ENCODE measurements at regions not wholly inside any gene's neighbourhood (a gene's known extent, or its start where the extent isn't known, plus 50 kb on each side); places are given as distances from the start of the nearest gene placed in this dataset.
"Not testable (repeated sequence)": the region's sequence is repeated elsewhere in the genome, so short reads cannot be mapped to it uniquely, and the experiment has no call there.

DNA sequence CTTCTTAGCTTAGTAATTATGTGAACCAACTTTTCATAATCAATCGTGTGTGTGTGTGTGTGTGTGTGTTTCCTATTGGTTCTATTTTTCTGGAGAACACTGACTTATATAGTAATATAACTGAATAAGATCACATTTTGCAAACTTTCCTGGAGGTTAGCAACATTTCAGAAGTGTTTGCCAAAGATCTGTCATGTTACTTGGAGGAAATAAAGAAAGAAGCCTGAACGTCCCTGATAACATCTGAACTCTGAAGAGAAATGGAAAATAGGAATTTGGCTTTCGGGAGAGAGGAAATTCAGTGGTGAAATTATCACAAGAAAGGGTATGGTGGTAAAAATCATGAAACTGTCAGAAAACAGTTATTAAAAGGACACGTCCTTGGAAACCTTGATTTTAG is 984.4 kb upstream of the AUTS2 start:
- DNase-seq (ENCODE audit: low read depth in 4 of 4, low spot score in 2 of 4), result no peak

DNA sequence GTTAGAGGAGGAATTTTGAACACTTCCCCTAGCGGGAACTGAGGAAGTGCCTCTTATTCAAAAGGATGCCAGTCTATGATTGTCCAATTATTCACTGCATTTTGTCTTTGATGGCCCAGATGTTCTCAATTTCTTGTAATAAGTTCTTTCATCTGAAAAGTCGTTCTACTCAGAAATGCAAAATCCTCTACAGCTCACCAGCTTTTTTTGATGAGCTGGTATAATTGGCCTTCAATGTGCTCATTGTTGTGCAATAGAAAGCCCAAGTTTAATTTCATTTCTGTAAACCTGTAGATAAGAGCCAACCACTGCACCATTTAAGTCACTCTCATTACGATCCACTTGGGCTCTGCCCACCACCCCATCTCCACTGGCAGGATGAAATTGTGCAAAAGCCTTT is 978.7 kb upstream of the AUTS2 start:
- DNase-seq (ENCODE audit: low read depth in 4 of 4, low spot score in 2 of 4), result no peak

DNA sequence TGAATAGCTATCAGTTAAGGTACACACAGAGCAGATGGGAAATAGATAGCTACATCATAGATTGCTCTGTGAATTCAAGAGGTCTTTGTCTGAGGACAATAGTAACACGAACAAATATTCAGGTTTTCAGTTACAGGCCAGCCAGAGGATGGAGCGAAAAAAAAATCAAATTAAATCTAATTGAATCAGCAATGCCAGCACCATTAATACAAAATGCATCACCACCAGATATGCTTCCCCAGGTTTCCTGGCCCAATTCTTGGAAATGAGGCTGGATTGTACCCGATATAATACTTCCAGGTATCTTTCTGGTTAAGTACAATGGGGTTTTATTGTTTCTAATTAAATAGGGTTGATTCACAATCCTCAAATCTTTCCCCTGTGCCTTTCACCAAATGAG is 975.8 kb upstream of the AUTS2 start:
- DNase-seq (ENCODE audit: low read depth in 4 of 4, low spot score in 2 of 4), result no peak

DNA sequence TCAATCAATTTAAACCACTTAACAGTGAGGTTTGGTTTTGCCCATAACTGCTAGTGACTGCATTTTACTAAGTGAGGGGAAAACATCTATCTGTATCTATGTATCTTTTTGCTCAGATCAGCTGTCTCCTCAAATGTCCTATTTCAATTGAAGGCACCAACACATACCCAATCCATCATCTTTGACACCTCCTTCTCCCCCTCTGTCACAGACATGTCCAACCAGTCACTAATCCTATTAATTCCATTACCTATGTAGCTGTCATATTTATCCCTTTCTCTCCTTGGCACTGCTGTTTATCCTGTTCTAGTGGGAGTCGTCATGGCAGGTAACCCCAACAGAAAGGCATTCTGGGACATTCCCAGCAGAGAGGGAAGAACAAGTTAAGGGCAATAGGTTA is 975.2 kb upstream of the AUTS2 start:
- no peak for DNase-seq (ENCODE audit: low read depth in 4 of 4, low spot score in 2 of 4)

DNA sequence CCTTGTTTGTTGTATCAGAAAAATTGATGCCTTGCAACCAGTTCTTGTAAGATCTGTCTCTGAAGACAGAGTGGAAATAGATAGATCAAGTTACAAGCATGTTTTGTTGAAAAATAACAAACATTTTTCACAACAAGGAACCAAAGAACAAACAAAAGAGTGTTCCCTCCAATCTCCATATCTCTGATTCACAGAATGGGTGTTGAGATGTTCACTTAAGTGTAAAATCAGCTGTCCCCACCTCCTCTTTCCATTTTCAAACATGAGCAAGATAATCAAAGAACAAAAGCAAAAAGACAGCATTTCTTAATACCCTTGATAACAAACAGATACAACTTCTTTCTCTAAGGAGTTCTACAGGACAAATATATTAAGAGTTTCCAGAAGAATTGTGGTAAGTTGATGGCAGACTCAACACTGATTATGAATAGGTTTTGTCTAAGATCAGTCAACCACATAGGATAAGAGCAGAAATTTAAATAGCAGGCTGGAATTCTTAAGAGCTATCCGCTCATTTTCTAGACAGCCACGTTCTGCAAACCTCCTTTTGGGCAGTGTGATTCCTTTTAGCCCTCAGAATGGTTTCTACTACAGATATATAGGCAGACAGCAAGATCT is 970.9 kb upstream of the AUTS2 start:
- DNase-seq (ENCODE audit: low read depth in 4 of 4, low spot score in 2 of 4), result no peak

DNA sequence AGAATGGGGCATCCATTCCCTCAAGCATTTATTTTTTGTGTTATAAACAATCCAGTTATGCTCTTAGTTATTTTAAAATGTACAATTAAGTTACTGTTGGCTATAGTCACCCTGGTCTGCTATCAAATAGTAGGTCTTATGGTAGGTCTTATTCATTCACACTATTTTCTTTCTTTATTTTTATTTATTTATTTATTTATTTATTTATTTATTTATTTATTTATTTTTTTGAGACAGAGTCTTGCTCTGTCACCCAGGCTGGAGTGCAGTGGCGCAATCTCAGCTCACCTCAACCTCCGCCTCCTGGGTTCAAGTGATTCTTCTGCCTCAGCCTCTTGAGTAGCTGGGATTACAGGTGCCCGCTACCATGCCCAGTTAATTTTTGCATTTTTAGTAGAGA is 967.4 kb upstream of the AUTS2 start:
- not testable (repeated sequence) for DNase-seq (ENCODE audit: low read depth in 4 of 4, low spot score in 2 of 4)

DNA sequence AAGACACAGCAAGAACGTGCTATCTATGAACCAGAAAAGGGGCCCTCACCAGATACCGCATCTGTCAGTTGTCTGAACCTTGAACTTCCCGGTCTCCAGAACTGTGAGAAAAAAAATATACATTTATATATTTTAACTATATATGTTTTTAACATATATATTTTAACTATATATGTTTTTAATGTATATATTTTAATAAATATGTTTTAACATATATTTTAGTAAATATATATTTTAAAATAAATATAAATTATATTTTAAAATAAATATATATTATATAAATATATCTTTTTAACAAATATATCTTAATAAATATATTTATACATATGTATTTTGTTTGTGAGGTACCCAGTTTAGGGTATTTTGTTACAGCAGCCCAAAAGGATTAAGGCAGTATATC is 958.2 kb upstream of the AUTS2 start:
- DNase-seq (ENCODE audit: low read depth in 4 of 4, low spot score in 2 of 4), result no peak

DNA sequence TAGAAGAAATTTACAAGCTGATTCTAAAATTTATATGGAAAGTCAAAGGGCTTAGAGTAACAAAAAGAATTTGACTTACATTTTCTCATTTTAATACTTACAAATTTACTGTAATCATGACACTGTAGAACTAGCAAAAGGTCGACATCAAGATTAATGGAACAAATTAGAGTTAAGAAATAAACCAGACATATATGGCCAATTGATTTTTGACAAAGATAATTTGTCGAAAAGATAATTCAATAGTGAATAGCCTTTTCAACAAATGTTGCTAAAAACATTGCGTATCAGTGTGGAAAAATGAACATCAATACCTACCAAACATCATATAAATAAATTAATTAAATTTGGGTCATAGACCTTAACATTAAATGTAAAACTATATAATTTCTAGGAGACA is 955.5 kb upstream of the AUTS2 start:
- DNase-seq (ENCODE audit: low read depth in 4 of 4, low spot score in 2 of 4), result no peak

DNA sequence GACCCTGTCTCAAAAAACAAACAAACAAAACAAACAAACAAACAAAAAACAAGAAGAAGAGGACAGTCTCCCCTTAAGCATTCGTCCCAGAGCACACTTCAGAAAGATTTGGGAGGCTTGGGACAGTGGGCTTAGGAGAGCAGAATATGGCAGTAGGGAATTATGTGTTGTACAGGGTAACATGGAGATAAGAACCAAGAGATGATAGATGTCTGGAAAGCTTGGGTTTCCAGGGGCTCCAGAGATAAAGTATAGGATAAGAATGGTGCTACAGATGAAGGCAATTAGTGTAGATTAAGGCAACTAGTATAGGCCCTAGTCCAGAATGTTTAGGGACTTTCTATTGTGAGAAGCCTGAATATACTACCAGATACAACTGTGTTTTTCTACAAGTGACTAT is 934.9 kb upstream of the AUTS2 start:
- DNase-seq (ENCODE audit: low read depth in 4 of 4, low spot score in 2 of 4), result no peak

DNA sequence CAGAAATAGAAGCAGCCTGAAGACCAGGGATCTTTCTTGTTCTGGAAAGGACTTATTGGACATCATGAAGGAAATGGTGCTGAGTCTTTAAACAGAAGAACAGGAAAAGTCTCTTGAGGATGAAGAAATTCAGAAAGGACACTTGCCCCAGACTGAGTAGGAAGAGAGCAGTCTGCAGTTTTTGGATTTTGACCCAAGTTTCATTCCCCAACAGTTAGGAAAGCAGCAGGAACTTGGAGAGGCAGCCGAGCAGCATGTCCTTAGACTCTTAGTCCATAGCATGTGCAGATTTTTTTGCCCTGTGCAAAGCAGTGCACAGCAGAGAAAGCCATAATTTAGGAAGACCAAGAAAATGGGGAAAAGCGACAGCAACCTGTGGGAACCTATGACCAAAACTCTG is 927.2 kb upstream of the AUTS2 start:
- DNase-seq (ENCODE audit: low read depth in 4 of 4, low spot score in 2 of 4), result no peak

DNA sequence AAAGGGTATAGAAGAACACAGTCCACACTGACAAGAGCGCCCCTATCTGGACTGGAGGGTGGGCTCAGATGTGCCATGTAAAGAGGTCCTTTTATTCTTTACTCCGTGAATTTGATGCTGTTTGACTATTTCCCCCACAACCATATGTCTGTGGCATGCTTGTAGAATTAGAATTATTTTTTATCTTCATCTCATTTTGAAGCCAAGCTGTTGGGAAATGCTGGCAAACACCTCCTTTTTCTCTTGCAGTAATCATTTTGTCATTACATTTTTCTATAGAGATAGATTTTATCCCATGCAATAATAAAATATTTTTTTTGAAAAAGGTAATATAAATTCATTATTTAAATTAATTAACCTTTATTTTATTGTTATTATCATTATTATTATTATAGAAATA is 926.6 kb upstream of the AUTS2 start:
- no peak for DNase-seq (ENCODE audit: low read depth in 4 of 4, low spot score in 2 of 4)

DNA sequence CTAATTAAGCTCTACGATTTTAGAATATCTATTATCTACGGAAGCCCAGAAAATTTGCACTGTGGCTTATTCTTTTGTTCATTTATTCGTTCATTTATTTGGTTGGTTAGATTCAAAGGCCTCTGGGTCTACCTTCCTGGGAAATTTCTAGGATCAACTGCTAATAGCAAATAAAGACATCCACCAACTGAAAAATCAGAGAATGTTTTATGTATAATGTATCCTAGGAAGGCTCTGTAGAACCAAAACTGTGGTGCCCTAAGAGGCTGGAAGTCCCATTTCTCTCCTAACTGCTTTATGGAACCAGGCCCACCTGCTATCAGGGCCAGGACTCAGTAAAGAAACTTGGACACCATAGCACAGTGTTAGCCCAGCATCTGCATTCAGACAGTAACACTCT is 923.4 kb upstream of the AUTS2 start:
- no peak for DNase-seq (ENCODE audit: low read depth in 4 of 4, low spot score in 2 of 4)

DNA sequence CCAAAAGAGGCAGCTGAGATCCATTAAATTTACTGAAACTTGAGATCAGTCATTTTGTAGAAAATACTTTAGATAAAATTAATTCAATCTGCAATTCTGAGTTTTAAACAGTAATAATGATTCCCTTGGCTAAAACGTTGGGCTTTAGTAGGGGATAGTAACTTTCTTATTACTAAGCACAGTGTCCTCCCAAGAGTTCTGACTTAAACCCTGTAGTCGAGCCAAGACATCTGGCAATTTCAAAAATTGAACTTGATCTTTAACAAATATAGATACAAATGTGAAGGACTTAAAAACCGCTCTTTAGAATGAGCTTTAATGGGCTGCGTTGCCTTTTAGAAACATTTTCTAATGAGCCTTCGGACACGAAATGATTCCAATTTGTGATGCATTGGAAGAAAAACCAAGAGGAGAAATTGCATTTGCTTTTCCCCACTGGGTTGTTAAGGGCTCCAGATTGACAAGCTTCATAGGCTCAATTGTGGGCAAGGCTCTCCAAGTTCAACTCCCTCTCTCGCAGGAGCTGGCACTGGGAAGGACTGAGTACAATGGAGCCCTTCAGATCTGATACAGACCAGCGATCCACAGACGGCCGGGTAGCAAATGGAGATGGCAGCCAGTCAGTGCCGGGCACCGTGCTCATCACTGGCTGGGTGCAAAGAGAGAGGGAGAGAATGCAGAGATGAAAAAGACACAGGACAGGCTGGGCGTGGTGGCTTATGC is 921.3 kb upstream of the AUTS2 start:
- DNase-seq (ENCODE audit: low read depth in 4 of 4, low spot score in 2 of 4), result no peak

DNA sequence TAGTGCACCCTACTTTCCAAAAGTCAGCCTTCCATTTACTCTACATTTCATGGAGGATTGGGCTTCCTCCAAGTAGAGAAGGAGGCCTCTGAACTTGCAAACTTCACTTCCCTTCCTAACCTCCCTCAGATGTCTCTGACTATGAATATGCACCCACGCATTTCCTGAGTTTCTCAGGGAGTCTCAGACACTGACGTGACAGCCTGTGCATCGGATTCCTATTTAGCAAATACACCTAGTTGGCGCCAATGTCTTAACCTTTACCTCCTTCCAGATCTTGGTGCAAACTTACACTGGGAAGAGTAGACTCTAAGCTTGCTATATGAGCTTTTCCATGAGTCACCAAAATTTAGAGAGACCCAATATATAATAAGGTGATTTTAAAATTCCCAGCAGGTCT is 920.1 kb upstream of the AUTS2 start:
- DNase-seq (ENCODE audit: low read depth in 4 of 4, low spot score in 2 of 4), result no peak

DNA sequence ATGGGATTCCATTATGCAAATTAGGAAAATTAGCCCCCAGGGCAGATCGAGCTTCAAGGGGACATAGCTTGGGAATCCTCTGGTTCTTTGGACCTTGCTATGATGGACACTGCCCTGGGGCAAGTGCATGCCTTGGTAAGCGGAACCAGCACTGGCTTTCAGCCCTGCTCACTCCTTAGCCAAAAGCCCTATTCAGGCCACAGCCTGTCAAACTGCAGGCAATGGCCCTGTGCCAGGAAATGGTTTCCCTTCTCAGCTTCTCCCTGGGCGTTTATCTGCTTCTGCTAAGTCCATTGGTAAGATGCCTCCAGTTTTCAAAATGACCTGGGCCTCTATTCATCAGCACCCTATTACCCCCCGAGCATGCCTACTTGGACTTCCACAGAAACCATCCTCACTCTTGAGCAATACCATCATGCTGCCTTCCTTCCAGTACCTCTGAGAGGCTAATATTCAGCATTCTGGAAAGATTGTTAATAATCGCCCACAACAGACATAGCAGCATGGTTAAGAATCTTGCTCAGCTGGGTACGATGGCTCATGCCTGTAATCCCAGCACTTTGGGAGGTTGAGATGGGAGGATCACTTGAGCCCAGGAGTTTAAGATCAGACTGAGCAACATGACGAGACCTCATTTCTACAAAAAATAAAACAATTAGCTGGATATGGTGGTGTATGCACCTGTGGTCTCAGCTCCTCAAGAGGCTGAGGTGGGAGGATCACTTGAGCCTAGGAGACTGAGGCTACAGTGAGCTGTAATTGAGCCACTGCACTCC is 918.6 kb upstream of the AUTS2 start:
- no peak for DNase-seq (ENCODE audit: low read depth in 4 of 4, low spot score in 2 of 4)

DNA sequence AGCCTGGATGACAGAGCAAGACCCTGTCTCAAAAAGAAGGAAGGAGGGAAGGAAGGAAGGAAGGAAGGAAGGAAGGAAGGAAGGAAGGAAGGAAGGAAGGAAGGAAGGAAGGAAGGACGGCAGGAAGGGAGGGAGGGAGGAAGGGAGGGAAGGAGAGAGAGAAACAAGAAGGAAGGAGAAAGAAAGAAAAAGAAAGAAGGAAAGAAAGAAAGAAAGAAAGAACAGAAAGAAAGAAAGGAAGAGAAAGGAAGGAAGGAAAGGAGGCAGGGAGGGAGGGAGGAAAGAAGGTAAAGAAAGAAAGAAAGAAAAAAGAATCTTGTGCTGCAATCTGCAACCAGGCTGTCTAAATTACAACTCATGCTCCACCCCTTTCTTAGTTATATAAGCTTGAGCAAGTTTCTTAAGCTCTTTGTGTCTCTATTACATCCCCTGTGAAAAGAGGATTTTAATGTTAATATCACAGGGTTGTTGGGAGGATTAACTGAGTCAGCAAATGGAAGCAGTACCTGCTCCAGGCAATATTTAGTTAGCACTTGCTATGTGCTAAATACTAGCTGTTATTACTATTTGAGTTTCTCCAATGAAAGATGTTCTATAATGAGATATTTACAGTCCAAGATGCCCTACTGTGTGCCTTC is 917.9 kb upstream of the AUTS2 start:
- DNase-seq (ENCODE audit: low read depth in 4 of 4, low spot score in 2 of 4), result no peak

DNA sequence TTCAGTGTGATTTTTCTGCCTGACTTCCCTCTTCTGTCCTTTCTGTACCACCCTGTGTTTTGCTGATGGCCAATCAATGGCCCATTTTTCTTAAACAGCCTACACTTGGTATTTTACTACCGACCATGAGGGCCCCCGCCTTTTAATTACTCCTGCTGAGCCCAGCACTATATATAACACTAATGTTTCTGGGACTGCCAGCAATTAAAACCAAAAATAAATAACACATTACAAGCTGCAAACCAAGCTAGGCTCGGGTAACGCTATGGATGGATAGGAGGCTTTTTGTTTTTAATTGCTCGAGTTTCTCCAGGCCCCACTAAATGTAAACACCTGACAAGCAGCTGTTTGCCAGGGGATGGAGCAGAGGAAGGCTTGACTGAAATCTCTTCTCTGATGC is 915.4 kb upstream of the AUTS2 start:
- DNase-seq (ENCODE audit: low read depth in 4 of 4, low spot score in 2 of 4), result peak in 3 of 4 donors; percentile 26 to 45 (median 31)

DNA sequence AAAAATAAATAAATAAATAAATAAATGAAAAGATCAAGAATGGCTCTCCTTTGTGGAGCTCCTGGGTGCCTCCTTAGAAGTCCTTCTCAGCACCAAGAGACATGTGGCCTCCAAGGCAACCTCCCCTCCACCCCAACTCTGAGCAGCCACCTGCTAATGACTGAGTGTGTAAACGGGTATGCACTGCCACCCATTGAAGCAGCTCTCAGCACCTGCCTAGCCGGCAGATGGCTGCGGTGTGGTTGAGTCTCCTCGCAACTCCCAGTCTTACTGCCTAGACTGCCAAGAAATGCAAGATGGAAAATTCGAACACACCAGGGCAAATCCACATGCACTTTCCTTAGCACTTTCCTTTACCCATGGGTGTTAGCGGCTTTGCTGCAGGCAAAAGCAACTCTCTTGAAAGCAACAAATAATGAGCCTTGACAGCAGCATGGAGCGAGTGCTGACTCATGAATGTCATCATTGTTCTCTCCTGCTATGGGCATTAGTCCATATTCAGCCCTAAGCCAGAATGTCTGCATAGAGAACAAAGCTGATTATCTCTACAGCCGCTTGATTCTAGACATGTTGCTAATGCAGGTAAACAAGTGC is 913.9 kb upstream of the AUTS2 start:
- DNase-seq (ENCODE audit: low read depth in 4 of 4, low spot score in 2 of 4), result no peak

DNA sequence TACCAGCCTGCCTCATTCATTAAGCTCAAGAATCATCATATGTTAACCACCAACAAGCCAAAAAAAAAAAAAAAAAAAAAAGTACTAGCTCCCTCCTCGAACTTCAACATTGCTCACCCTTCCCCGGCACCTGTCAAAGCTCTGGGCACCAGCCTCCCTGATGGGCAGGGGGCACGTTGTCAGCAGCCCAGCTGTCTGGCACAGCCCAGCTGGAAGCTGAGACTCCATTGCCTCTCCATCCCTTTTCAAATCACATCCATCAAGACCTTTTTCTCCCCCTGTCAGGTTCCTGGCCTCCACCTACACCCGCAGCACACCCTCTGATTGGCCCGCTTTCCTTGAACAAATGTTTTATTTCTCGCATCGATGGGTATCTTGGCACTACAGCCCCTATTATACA is 913.3 kb upstream of the AUTS2 start:
- no peak for DNase-seq (ENCODE audit: low read depth in 4 of 4, low spot score in 2 of 4)

DNA sequence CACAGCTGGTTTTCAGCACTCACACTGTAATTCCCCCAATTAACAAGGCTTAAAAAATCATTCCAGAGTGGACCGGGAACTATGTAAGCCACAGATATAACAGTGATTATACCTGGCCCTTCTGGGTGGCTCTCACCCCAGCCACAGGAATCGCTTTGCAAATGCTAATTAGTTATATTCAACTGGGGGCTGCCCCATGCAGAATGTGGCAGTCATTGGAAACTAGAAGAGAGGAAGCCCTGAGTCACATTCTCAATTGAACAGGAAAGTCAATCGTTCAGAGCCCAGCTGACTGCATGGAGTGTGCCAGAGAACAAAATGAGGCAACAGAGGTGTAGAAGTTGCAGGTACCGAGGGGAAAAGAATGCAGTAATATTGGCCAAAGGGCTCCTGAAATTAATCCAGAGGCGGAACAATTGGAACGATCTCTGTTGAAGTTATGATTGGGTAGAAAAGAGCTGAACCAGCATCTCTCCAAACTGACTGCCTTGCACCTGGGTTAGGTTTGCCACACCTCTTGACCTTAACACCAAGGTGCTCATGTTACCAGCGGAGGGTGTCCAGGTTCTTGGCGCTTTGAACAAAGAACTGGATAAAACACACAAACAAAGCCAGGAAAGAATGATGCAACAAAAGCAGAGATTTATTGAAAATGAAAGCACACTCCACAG is 909.7 kb upstream of the AUTS2 start:
- DNase-seq (ENCODE audit: low read depth in 4 of 4, low spot score in 2 of 4), result no peak

DNA sequence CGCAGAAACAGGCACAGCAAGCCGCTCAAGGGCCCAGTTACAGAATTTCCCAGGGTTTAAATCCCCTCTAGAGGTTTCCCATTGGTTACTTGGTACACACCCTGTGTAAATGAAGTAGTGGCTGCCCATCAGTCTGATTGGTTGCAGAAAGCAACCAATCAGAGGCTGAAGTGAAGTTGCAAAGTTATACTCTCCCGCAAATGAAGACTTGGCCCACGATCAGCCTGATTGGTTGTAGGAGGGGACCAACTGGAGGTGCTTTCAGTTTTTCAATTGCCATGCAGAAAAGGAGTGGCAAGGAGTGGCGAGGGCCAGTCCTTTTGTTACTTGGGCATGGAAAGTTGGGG is 909.2 kb upstream of the AUTS2 start:
- no peak for DNase-seq (ENCODE audit: low read depth in 4 of 4, low spot score in 2 of 4)
